Activated CD4-positive, alpha-beta T cell treated with anti-CD3 and anti-CD28 coated beads, Interleukin-2, amount 50 U/mL, for 4 hours (primary cell): ENCODE measurements at regions not wholly inside any gene's neighbourhood (a gene's known extent, or its start where the extent isn't known, plus 50 kb on each side); places are given as distances from the start of the nearest gene placed in this dataset.

Experiments
- DNase-seq, 2 experiments: peaks; one replicate each; pipeline ENCODE4 v3.0.0-alpha.2; 2020

DNA sequence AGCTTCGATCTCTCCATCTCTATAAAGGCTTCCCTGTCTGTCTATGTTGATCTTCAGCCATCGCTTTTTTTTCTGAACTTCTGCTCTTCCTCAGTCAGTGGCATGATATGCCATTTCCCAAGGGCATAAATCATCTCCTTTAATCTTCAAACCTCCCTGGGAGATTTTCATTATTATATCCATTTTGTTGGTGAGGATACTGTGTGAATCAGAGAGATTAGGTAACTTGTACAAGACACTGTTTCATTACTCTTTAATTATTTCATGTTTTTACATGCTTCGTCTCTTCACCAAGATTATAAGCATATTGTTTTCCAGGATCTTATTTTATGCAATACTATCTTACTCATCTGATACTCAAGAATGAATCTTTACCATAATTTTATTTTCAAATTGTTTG, 124.8 kb upstream of the ATP11B start:
- DNase-seq: no peak

DNA sequence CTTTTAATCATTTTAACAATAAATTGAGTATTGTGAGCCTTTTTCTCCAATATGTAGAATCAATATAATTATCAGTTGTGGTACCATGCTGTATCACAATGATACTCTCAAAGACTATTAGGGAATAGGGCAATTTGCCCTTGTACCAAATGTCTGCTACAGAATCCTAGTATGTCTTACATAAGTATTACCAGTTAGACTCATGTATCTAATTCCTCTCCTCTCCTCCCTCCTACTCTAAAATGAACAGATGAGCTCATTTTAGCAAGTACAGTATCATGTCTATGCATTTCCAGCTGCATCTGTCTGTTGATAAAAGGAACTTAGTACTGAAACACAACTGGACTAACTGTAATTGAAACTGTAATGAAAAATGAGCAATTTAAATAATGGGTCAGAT, 124.3 kb upstream of the ATP11B start:
- DNase-seq: no peak

DNA sequence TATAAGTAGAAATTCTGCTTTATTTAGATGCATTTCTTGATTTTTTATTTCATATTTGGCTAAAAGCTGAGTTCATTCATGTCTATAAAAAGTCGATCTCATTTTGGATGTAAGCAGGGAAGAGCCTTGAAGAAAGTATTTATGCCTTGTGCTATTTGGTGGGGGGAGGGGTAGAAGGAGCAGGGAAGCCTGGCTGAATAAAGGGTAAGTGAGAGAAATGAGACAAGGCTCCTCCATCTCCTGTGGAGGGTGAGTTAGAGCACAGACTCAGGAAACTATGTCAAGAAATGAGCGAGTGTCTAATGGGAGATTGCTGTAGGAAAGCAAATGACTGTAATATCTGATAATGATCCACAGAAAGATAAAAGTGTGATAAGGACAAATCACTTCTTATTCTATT, 121.8 kb upstream of the ATP11B start:
- DNase-seq: no peak

DNA sequence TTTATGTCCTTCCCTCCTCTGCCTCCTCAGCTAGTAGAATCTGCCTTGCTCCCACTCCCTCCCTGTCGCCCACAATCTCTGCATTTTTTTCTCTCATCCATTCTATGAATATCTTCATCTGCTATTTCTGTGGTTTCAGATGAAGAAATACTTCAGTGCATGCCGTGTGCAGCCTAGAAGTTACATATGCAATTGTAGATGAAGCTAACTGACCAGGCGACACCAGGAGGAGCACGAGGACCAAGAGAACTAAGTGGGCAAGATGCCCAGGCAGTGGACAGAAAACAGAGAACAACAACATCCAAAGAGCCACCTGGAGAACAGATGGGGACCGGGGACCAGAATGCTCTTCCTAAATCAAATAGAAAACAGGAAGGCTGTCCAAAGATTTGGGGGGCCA, 121.4 kb upstream of the ATP11B start:
- no peak for DNase-seq

DNA sequence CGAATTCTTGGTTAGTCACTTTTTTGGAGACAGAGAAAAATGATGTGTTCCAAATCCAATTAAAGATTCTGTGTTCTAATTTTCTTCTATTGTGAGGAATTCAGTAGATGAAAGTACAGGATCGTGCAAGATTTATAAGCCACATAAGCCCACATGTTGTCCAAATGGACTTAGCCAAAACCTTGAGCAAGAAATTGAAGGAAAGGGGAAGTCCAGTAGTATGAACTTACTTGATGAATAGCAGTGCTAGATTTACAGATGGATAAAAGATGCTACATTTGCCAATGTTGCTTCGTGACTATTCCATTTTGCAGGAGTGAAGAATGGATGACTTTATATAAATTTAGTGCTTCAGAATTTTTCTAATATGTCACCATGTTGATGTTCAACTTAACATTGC, 120.0 kb upstream of the ATP11B start:
- DNase-seq: no peak

DNA sequence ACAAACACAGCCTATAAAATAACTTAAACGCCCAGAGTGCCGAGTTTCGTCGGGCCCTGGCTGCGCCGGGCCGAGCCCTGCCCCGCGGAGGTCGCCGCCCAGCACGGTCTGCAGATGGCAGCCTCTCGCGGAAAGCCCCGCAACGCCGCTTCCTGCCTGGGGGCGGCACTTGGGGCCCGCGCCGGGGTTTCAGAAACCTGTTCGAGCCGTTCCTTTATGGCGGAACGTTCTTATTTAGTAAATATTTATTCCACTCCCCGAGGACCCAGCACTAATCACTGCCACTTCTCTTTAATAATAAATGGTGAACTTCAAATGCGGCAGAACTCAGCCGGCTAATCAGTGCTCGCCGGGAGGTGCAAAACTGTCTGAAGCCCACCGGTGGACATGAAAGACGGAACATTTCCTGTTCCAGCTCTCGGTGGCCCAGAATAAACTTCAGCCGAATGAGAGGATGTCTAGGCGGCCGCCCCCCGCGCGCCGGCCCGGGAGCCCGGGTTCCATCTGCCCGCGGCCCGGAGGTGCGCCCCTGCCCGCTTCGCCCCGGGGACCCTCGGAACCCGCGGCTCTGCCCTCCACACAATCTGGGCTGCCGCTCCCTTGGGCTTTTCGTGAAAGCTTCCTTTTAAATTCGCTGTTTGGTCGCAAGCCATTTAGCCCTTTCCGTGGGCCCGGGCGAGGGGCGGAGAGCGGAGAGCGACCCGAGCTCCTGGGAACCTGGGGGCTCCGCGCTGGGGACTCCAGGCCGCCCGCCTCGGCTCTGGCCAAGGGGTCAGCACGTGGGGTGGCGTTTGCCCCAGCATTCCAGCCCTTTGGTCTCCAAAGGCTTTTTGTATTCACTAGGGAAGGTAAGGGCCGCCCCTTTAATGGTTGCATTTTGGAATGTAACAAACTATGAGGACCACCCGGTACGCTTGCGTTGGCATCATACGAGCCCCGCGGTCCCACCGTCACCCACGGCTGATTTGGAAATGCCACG, 110.8 kb upstream of the ATP11B start:
- DNase-seq: peak; percentile 18 to 35

DNA sequence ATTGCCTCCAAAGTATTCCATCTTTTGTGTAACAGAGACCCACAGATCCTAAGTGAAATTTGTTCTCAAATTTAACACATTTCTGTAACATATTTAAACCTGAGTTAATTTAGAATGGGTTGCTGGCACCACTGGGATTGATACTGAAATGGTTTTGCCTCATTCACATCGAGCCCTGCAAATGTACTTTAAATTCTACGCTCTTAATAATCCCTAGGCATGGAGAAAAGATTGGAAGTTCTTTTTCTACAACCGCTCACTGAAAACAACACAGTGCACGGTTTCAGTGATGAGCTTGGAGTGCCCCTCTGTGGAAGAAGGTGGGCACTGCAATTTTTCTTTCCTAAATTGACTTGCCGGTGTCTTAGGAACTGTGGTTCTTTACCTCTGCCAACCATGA, 109.9 kb upstream of the ATP11B start:
- peak; percentile 36 to 48 for DNase-seq

DNA sequence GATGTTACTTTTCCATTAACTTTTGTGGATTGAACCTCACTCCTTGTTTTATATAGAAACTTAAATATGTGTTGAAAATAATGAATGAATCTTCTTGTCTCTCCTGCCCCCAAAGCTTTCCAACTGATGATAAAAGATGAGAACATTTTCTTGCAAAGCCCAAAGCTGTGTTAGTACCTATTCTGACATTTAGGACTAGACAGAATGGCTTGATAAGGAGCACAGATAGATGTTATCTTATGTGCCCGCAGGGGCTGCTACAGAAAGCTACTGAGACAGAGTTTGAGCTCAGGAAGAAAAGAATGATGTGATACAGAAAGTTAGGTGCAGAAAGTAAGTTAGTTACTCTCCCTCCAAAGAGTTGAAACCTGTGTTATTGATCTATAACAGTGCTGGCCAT, 109.4 kb upstream of the ATP11B start:
- DNase-seq: no peak

DNA sequence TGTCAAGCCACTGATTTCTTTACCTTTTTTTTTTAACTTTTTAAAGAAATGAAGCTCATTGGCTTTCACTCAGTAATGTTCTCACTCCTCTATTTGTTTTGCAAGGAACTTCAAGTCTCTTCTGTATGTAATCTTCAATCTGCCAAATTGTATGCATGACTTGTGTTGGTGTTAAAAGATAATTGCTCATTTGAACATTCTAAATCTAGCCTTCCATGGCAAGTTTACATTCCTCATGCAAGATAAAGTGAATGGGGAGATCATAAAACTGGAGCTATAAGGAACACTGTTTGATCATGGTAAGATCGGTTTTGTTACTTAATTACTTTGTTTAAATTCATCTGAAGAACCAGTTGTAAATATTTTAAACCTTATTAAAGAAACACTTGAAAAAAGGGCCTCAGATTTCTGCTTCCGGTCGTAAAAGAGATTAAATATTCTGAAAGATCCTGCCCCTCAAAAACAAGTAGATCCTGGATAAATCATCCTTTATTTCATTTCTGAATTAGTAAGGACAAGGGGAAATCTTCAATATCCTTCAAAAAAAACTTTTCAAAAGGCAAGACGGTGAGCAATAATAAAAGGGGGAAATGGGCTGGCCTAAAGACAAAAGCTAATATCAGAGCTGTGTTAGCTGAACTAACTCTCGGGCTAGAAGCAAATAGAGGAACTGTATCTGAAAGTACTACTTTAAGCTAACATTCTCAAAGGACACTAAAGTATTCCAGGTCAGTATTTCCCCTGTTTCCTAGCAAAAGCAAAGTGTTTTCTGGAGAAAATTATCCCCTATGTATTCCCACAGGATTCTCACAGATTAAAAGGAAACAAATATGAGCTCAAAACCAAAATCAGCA, 107.0 kb upstream of the ATP11B start:
- DNase-seq: no peak

DNA sequence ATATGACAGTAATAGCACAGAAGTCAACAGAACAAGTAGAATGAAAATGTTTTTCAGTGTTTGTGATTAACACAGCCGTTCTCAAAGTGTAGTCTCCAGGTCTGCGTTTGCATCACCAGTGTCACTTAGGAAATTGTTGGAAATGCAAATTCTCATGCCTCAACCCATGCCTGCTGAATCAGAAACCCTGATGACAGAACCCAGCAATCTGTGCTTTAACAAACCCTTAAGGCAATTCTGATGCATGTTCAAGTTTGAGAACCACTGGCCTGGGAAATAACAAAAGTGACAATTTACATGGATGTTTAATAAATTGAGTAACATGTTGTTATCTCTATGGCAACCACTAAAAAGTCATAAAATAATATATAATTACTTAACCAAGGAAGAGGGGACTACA, 103.1 kb upstream of the ATP11B start:
- DNase-seq: no peak

DNA sequence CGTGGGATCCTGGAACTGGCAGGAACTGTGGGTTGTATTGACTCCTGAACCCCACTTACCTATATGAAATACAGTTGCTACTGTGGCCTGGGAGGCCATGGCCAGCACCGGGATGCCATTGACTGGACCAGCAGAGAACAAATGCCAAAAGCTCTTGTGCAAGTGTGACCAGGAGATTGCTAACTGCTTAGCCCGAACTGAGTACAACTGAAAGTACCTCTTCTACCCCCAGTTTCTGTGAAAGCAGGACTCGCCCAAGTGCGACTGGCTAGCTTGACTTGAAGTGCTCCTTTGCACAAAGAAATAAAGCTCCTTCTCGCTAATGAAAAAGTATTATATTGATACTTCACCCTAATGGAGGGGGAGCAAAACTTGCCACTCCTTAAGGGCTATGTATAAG, 101.3 kb upstream of the ATP11B start:
- no peak for DNase-seq

DNA sequence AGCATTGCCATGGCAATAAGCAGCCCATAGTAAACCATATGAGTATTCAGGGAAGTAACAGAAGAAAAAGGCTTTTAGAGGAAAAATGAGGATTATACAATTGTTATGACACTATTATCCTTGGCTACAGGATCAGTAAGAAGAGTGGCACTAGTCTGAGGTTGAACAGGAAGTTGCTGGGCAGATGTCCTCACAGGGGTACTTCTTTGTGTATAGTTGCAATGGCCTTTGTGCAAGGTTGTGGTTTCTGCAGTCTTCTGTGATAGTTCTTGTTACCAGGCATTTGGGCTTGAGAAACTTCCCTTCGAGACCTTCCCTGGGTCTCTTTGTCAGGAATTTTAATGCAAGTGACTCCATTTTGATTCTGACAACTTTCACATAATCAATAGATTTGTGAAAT, 100.6 kb upstream of the ATP11B start:
- no peak for DNase-seq

DNA sequence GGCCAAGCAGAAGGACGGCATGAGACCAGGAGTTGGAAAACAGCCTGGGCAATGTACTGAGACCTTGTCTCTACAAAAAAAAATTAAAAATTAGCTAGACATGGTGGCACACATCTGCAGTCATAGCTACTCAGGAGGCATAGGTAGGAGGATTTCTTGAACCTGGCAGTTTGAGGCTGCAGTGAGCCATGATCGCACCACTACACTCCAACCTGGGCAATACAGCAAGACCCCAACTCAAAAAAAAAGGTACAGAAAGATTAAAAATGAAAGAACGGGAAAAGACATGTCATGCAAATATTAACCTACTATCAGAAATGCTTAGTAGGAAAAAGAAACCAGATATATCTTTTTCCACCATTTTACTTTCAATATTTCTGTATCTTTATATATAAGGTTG, 99.6 kb upstream of the ATP11B start:
- no peak for DNase-seq

DNA sequence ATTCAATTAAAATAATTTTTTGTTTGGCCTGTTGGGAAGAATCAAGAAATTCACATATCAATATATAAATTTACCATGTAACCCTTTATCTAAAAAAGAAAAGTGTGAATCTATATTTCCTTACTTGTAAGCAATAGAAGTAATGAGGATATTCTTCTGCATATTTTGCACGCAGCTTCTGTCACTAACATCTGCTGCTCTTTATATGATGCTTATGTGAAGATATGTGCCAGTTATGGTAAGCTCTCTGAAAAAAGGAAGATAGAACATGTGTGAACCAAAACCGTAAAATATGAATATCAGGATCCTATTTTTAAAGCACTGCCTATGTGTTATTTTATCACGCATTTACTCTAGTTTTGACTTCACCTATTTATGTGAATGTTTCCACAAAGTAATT, 96.4 kb upstream of the ATP11B start:
- no peak for DNase-seq

DNA sequence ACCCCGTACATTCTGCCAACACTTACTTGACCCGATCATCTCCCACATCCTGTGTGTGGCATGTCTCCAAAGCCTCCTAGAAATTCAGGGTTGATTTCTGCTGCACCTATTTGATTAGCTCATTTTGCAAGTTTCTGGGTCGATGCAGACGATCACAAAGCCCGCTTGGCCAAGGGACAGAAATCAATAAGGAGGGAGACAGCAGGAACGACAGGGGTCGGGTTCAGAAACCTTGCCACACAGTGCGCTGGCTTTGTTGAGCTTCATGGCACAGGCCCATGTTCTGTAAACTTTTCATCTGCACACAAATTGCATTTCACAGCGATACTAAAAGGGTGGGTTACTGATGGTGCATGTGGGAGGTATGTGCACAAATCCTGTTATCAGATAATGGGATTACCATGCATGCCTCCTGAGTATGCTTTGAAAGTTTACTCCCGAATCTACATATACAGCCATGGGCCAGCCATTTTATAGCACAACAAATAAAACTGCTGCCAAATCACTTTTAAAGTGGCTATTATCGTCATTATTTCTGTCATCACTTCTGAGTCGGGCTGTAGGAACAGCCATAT, 95.9 kb upstream of the ATP11B start:
- no peak for DNase-seq

DNA sequence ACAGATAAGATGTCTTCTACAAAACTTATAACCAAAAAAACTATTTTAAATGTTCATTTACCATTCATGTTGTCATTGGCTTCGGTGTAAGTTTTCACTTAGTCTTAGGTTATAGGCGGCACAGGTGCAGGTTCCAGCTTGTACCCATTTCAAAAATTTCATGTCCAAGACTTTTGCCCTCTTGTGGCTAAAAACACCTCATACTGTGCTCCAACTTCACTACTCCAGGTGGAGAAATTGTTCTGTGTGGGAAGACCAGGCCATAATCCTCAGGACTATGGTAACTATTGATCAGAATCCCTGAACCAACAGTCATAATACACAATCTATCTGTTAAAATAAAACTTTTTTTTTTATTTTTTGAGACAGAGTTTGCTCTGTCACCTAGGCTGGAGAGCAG, 95.2 kb upstream of the ATP11B start:
- DNase-seq: no peak

DNA sequence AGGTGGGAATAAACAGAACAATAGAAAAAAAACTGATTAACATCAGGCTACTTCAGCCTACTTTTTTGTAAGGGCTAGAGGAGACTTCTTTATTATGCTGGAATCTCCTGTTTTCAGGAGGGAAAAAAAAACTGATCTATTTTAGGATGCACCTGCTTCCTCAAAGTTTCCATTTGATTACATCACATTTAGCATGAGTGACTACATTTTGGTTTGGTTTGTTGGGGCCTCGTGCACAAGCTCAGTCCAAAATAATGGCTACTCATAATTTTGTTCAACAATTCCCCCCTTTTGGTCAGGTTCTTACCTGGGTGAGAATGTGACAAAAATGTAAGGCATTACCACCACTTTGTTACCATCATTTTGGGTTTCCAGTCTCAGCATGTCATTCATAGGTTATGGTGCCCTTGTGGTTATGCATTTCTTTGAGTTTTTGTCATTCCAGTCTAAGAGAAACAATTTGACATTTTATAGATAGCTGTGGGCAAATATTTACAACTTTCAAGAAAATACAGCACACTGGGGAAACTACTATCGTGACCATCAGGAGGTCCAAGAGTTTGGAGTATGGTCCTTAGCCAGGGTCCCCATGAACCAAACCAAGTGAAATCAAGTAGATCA, 93.6 kb upstream of the ATP11B start:
- no peak for DNase-seq

DNA sequence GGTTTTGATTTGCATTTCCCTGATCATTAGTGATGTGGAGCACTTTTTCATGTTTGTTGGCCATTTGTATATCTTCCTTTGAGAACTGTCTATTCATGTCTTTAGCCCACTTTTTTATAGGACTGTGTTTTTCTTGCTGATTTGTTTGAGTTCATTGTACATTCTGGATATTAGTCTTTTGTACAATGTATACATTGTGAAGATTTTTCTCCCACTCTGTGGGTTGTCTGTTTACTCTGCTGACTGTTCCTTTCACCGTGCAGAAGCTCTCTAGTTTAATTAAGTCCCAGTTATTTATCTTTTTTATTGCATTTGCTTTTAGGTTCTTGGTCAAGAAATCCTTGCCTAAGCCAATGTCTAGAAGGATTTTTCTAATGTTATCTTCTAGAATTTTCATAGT, 91.1 kb upstream of the ATP11B start:
- DNase-seq: no peak

DNA sequence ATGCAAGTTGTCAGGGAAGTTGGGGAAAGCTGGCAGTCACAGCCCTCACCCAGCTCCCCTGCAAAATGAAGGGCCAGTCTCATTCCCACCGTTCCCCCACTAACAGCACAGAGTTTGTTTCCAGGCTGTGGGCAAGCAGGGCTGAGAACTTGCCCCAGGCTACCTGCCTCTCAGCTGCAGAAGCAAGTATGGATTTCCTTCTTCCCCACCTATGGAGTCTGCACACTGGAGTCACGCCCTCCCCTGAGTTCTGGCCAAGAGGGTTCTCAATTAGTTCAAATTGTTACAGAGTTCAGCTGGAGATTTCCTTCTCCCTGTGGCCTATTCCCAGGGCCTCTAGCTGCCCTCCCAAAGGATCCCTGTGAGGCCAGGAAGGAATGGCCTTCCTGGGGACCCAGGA, 90.1 kb upstream of the ATP11B start:
- DNase-seq: no peak

DNA sequence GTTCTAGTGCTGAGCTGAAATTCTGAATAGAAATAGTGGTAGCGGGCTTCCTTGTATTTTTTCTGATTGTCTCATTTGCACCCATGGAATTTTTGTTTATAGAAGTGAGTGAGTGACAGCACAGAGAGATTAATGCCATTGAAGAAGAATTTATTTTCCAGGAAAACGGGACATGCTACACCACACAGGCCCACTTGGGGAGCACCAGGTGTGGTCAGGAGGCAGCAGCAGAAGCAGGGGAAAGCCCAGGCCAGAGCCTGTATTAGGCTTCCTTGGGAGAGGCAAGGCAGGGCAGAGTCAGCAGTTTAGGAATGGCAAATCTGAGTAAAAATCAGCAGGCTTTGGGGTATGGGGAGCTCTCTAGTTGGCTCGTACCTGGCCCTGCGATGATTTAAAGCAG, 88.4 kb upstream of the ATP11B start:
- DNase-seq: no peak

DNA sequence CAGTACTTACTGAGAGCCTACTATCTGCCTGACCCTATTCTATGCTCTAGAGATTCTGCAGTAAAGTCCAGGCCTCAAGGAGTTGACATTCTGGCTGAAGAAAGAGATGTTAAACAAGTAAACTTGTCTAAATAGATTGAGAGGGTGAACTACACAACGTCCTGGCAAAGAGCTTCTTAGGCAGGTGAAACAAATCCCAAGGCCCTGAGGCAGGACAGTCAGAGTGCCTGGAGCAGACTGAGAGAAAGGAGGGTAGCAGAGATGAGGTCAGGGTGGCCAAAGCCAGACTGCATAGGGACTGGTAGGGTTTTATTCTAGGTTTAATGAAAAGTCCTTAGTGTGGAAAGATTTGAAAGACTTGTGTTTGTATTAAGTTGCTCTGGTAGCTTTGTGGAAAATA, 84.5 kb upstream of the ATP11B start:
- no peak for DNase-seq

DNA sequence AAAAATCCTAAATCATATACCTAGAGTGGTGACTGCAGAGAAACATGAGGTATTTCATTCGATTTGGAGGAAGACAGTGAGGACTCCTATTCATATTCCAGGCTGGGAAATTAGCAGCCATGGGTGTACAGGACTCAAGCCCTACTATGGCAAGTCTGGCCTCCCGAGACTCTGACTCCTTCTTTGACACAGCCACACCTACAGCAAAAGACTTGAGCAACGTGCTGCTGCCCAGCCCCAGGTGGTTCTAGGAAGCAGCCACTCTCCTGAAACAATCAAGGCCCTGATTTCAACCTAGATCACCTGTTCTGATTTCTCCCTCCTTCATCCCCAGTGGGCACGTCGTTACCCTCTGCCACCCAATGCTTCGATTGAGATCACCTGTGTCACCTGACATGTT, 84.0 kb upstream of the ATP11B start:
- no peak for DNase-seq

DNA sequence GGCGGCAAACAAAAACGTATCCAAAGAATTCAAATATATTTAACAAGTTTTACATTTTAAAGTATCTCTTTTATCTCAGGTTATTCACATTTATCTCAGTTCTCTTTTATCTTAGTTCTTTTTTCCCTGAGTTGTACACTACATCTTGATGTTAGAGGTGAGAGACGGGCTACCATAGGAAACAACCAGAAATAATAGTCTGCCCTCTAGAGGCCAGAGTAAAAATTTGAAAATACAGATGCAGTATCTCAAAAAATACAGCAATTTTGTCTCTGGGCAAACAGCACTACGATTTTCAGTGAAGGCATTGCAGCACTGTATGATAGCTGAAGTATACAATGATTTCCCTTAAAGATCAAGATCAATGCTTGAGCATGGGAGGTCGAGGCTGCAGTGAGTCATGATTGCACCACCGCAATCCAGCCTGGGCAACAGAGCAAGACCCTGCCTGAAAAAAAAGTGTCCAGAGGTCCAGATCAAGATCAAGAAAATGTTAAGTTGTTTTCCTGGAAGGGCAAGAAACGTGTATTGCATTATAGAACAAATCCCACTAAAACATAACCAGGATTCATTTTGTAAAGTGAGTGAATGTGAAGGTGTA, 82.6 kb upstream of the ATP11B start:
- DNase-seq: no peak
